ENCODE measurements at regions not wholly inside any gene's neighbourhood (a gene's known extent, or its start where the extent isn't known, plus 50 kb on each side); places are given as distances from the start of the nearest gene placed in this dataset.

GRCh38 chr10:43006490-43006889 is 70.4 kb upstream of the RET start:
- no peak for DNase-seq (ENCODE audit: low read depth)

GRCh38 chr10:43012578-43012977 is 64.3 kb upstream of the RET start:
- no peak for DNase-seq (ENCODE audit: low read depth)

- no peak for DNase-seq (ENCODE audit: low read depth)
These were observed 63.8 kb upstream of the RET start for GRCh38 chr10:43013065-43013464.

- DNase-seq (ENCODE audit: low read depth), result no peak
These were observed 52.3 kb upstream of the RET start for GRCh38 chr10:43024524-43024923.

- no peak for DNase-seq (ENCODE audit: low read depth)
These were observed 51.7 kb upstream of the RET start for GRCh38 chr10:43024942-43025700.

GRCh38 chr10:43026039-43026973 is 50.6 kb upstream of the RET start:
- no peak for DNase-seq (ENCODE audit: low read depth)

All from stimulated activated CD8-positive, alpha-beta memory T cell treated with anti-CD3 and anti-CD28 coated beads, Interleukin-12 subunit alpha, Interleukin-12 subunit beta, amount 100 ng/mL, for 4 hours (primary cell).